Ovary (tissue), 7 donors: ENCODE measurements at regions not wholly inside any gene's neighbourhood (a gene's known extent, or its start where the extent isn't known, plus 50 kb on each side); places are given as distances from the start of the nearest gene placed in this dataset.

Experiments used
- DNase-seq, 5 donors: peaks; one replicate each; pipeline ENCODE4 v3.0.0-alpha.2; 2019 to 2020
- H3K27ac ChIP-seq, 2 donors: fragments of 200-600 bp; one replicate each; pipeline versions ENCODE4 v1.5.1 to v1.8.0; 2019 to 2022
- H3K27me3 ChIP-seq: fragments of 200-600 bp; one replicate; pipeline ENCODE4 v1.8.0; 2022
- H3K36me3 ChIP-seq: fragments of 200-600 bp; sonication (generic); one replicate; pipeline ENCODE4 v1.5.1; 2019
- H3K4me1 ChIP-seq: one replicate; pipeline ENCODE4 v1.8.1; 2013; ENCODE audit warnings: mild to moderate bottlenecking, moderate library complexity; ENCODE audit not compliant: insufficient read depth
- H3K4me3 ChIP-seq: fragments of 200-600 bp; sonication (generic); one replicate; pipeline ENCODE4 v1.5.1; 2017
- H3K9me3 ChIP-seq, 2 donors: fragments of 200-600 bp in 1 of 2; sonication (generic) in 1 of 2; one replicate each; pipeline versions ENCODE4 v1.5.1 to v1.8.1; 2013 to 2019; ENCODE audit warnings: mild to moderate bottlenecking in 1 of 2, moderate library complexity in 1 of 2
- EP300 ChIP-seq: sonication (generic); formaldehyde crosslinking; IDR thresholded peaks from one replicate; pipeline ENCODE4 v1.6.1; 2017; ENCODE audit warnings: antibody characterized with exemption
- POLR2A ChIP-seq: fragments of 450-650 bp; IDR thresholded peaks from one replicate; pipeline ENCODE4 v1.6.1; 2017; ENCODE audit warnings: antibody characterized with exemption, mild to moderate bottlenecking, moderate library complexity
- WGBS, 3 donors: extraction: QIAGEN DNeasy Blood & Tissue Kit in 1 of 3; methylation state at CpG; one replicate each; pipeline versions ENCODE4 v1.1.5 to v1.1.7; 2013 to 2017; 5-methylcytosine and 5-hydroxymethylcytosine counted together
- intact Hi-C, 4 donors: fragments of 100-400 bp; cut with DNase I; formaldehyde crosslinking; loops; one replicate each; pipeline versions ENCODE4 v1.11.0 to v1.15.1; 2022 to 2023
- TF ChIP-seq, protein P1 (sequence below), 3 donors: fragments of 450-650 bp in 2 of 3; fragments of 200-600 bp in 1 of 3; IDR thresholded peaks; one replicate each; pipeline versions ENCODE4 v1.5.1 to v1.8.0; 2016 to 2022; ENCODE audit warnings: antibody characterized with exemption in 3 of 3, mild to moderate bottlenecking in 1 of 3
- donor health status: DM: no; HTN: no; CAD: no; lungs with moderate emphysema.
- donor health status: DM: no; HTN: no; CAD: no.
- donor health status: Bipolar disorder and iron deficiency.
- donor health status: DM: no; HTN: no; CAD: no.
- donor health status: DM: yes; HTN: yes; CAD: no.

- Histone ChIP-seq H3K36me3 (no peaks in the 10 kb centered on the region), H3K9me3 (no peaks in the 10 kb centered on the region), H3K27me3 (no peaks in the 10 kb centered on the region), H3K4me3 (no peak overlapping the region), H3K27ac (no peak overlapping the region), H3K4me1 (no peaks in the 10 kb centered on the region)
- TF ChIP-seq, protein P1, sequence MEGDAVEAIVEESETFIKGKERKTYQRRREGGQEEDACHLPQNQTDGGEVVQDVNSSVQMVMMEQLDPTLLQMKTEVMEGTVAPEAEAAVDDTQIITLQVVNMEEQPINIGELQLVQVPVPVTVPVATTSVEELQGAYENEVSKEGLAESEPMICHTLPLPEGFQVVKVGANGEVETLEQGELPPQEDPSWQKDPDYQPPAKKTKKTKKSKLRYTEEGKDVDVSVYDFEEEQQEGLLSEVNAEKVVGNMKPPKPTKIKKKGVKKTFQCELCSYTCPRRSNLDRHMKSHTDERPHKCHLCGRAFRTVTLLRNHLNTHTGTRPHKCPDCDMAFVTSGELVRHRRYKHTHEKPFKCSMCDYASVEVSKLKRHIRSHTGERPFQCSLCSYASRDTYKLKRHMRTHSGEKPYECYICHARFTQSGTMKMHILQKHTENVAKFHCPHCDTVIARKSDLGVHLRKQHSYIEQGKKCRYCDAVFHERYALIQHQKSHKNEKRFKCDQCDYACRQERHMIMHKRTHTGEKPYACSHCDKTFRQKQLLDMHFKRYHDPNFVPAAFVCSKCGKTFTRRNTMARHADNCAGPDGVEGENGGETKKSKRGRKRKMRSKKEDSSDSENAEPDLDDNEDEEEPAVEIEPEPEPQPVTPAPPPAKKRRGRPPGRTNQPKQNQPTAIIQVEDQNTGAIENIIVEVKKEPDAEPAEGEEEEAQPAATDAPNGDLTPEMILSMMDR (IDR thresholded peaks at IDR 0.05), result no peak
- no peak for TF ChIP-seq POLR2A
- no peak for TF ChIP-seq EP300
- DNase-seq, result no peak
- intact Hi-C loops, result no loop called here
- WGBS, 3 donors, result 55 to 65% (median 57%) methylated on average over 4 of the region's 4 CpGs
Measured at GRCh38 chr12:113665457-113665856, 193.8 kb upstream of the LHX5 start.

DNA sequence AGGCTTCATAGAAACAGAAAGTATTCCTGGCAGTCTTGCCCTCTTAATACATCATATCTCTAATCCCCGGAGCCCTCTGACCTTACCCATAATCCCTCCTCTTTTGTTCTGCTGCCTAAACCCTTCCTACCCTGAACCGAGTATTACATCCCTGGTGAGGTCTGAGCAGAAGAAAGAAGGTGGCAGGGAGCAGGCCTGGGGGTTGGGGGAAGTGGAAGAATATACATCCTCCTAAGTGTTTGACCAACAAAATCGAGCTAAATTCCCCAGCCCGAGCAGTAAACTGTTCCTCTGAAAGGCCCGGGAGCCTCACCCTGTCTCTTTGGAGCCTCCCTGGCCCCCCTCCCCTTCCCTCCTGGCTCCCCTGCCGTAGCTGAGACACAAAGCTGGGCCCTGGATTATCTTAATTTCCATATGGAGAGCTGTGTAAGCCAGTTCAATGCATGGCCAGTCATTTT, 192.6 kb upstream of the LHX5 start:
- no peak for TF ChIP-seq POLR2A
- TF ChIP-seq, protein P1 (IDR thresholded peaks at IDR 0.05), result no peak
- no peak for TF ChIP-seq EP300
- no peak for DNase-seq
- H3K27me3 ChIP-seq, result no peaks in the 10 kb centered on the region
- intact Hi-C loops, result no loop called here
- H3K9me3 ChIP-seq, result no peaks in the 10 kb centered on the region
- H3K27ac ChIP-seq, result no peak overlapping the region
- H3K4me1 ChIP-seq, result no peaks in the 10 kb centered on the region
- no peaks in the 10 kb centered on the region for H3K36me3 ChIP-seq
- H3K4me3 ChIP-seq, result no peak overlapping the region
- WGBS, 3 donors, result 14 to 21% (median 17%) methylated on average over 6 of the region's 6 CpGs

DNA sequence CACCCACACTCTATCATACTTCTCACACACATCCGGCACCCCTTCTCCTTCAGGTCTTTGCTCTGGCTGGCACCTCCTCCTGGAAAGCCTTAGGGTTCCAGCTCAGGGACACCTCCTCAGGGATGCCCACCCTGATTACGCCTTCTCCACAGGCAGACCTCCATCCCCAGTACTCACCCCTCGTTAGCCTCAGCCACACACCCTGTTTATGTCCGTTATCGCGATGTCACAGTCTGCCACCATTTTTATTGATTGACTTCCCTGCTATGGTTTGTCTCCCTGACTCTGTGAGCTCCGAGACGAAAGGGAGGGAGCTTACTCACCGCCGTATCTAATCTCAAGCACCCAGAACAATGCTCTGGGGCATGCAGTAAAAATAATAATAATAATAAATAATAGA, 191.7 kb upstream of the LHX5 start:
- Histone ChIP-seq H3K4me3 (no peak overlapping the region), H3K27ac (no peak overlapping the region), H3K4me1 (no peaks in the 10 kb centered on the region), H3K9me3 (no peaks in the 10 kb centered on the region), H3K36me3 (no peaks in the 10 kb centered on the region), H3K27me3 (no peaks in the 10 kb centered on the region)
- DNase-seq, result no peak
- TF ChIP-seq, protein P1 (IDR thresholded peaks at IDR 0.05), result no peak
- no peak for TF ChIP-seq POLR2A
- no peak for TF ChIP-seq EP300
- intact Hi-C loops, result no loop called here
- WGBS, 3 donors, result 61 to 75% (median 64%) methylated on average over 10 of the region's 10 CpGs

GRCh38 chr12:113660936-113661335, 189.3 kb upstream of the LHX5 start:
- no peak for TF ChIP-seq POLR2A
- no peak for TF ChIP-seq EP300
- TF ChIP-seq, protein P1 (IDR thresholded peaks at IDR 0.05), result no peak
- WGBS, 3 donors, result 13 to 24% (median 14%) methylated on average over 2 of the region's 2 CpGs
- Histone ChIP-seq H3K36me3 (no peaks in the 10 kb centered on the region), H3K27me3 (no peaks in the 10 kb centered on the region), H3K27ac (no peak overlapping the region), H3K4me3 (no peak overlapping the region), H3K4me1 (no peaks in the 10 kb centered on the region), H3K9me3 (no peaks in the 10 kb centered on the region)
- DNase-seq, result no peak
- intact Hi-C loops, result no loop called here

- Histone ChIP-seq H3K4me3 (no peak overlapping the region), H3K27ac (no peak overlapping the region), H3K36me3 (no peaks in the 10 kb centered on the region), H3K9me3 (no peaks in the 10 kb centered on the region), H3K4me1 (no peaks in the 10 kb centered on the region), H3K27me3 (no peaks in the 10 kb centered on the region)
- WGBS, 3 donors, result 32 to 53% (median 39%) methylated on average over 5 of the region's 5 CpGs
- intact Hi-C loops, result no loop called here
- DNase-seq, result no peak
- TF ChIP-seq EP300, result no peak
- TF ChIP-seq POLR2A, result no peak
- TF ChIP-seq, protein P1 (IDR thresholded peaks at IDR 0.05), result no peak
Measured at GRCh38 chr12:113659416-113659815, 187.7 kb upstream of the LHX5 start.
